ENCODE measurements at regions not wholly inside any gene's neighbourhood (a gene's known extent, or its start where the extent isn't known, plus 50 kb on each side); places are given as distances from the start of the nearest gene placed in this dataset.

GRCh38 chr15:68482246-68482645 lies 50.3 kb upstream of the ITGA11 start:
- Histone ChIP-seq H3K27me3 (no peaks in the 10 kb centered on the region), H3K9me3 (no peaks in the 10 kb centered on the region), H3K27ac (no peak overlapping the region), H3K4me1 (no peaks in the 10 kb centered on the region), H3K36me3 (no peaks in the 10 kb centered on the region), H3K4me3 (no peak overlapping the region)
- intact Hi-C loops (cut with DNase I) = no loop called here
- WGBS (ENCODE audit: insufficient coverage, low coverage, low lambda C conversion rate, missing lambda C conversion rate) = 69% methylated on average over 4 of the region's 4 CpGs
- TF ChIP-seq POLR2A (IDR thresholded peaks at IDR 0.05) (no peak), CTCF (IDR thresholded peaks at IDR 0.05) (no peak)
- DNase-seq (no peak), ATAC-seq (no peak)

- WGBS (ENCODE audit: insufficient coverage, low coverage, low lambda C conversion rate, missing lambda C conversion rate) = 70% methylated on average over 3 of the region's 3 CpGs
- Histone ChIP-seq H3K36me3 (no peaks in the 10 kb centered on the region), H3K27ac (no peak overlapping the region), H3K9me3 (no peaks in the 10 kb centered on the region), H3K4me3 (no peak overlapping the region), H3K4me1 (no peaks in the 10 kb centered on the region), H3K27me3 (no peaks in the 10 kb centered on the region)
- TF ChIP-seq POLR2A (IDR thresholded peaks at IDR 0.05) = no peak
- ATAC-seq (no peak), DNase-seq (no peak)
- intact Hi-C loops (cut with DNase I) = no loop called here
Observed at GRCh38 chr15:68483165-68483564, 51.2 kb upstream of the ITGA11 start.

- Histone ChIP-seq H3K9me3 (no peaks in the 10 kb centered on the region), H3K36me3 (no peaks in the 10 kb centered on the region), H3K4me1 (no peaks in the 10 kb centered on the region), H3K27me3 (no peaks in the 10 kb centered on the region), H3K4me3 (no peak overlapping the region), H3K27ac (no peak overlapping the region)
- TF ChIP-seq CTCF (IDR thresholded peaks at IDR 0.05) = no peak
- no peak for TF ChIP-seq POLR2A (IDR thresholded peaks at IDR 0.05)
- intact Hi-C loops (cut with DNase I) = no loop called here
- DNase-seq = no peak
- no peak for ATAC-seq
Observed at GRCh38 chr15:68484220-68484619, 52.3 kb upstream of the ITGA11 start.

- DNase-seq (no peak), ATAC-seq (no peak)
- intact Hi-C loops (cut with DNase I) = no loop called here
- 74% methylated on average over 4 of the region's 14 CpGs for WGBS (ENCODE audit: insufficient coverage, low coverage, low lambda C conversion rate, missing lambda C conversion rate)
- Histone ChIP-seq H3K4me1 (no peaks in the 10 kb centered on the region), H3K9me3 (no peaks in the 10 kb centered on the region), H3K4me3 (no peak overlapping the region), H3K27me3 (no peaks in the 10 kb centered on the region), H3K36me3 (no peaks in the 10 kb centered on the region), H3K27ac (no peak overlapping the region)
- no peak for TF ChIP-seq CTCF (IDR thresholded peaks at IDR 0.05)
- TF ChIP-seq POLR2A (IDR thresholded peaks at IDR 0.05) = no peak
Observed at GRCh38 chr15:68484696-68485400, 52.9 kb upstream of the ITGA11 start.

GRCh38 chr15:68485721-68486360 lies 53.9 kb upstream of the ITGA11 start:
- intact Hi-C loops (cut with DNase I) = no loop called here
- no peaks in the 10 kb centered on the region for H3K4me1 ChIP-seq
- WGBS (ENCODE audit: insufficient coverage, low coverage, low lambda C conversion rate, missing lambda C conversion rate) = 34% methylated on average over 4 of the region's 6 CpGs
- H3K9me3 ChIP-seq = no peaks in the 10 kb centered on the region
- H3K4me3 ChIP-seq = no peak overlapping the region
- TF ChIP-seq CTCF (IDR thresholded peaks at IDR 0.05) (no peak), POLR2A (IDR thresholded peaks at IDR 0.05) (no peak)
- H3K36me3 ChIP-seq = no peaks in the 10 kb centered on the region
- H3K27ac ChIP-seq = no peak overlapping the region
- H3K27me3 ChIP-seq = no peaks in the 10 kb centered on the region
- DNase-seq (no peak), ATAC-seq (no peak)
